Breast epithelium (tissue), 3 donors: ENCODE measurements at regions not wholly inside any gene's neighbourhood (a gene's known extent, or its start where the extent isn't known, plus 50 kb on each side); places are given as distances from the start of the nearest gene placed in this dataset.

Source experiments
- CTCF ChIP-seq, 3 donors: fragments of 450-650 bp; IDR thresholded peaks; one replicate each; pipeline ENCODE4 v1.5.1; 2016 to 2017; ENCODE audit warnings: antibody characterized with exemption in 3 of 3, mild to moderate bottlenecking in 3 of 3, moderate library complexity in 3 of 3
- POLR2A ChIP-seq: fragments of 450-650 bp; IDR thresholded peaks from one replicate; pipeline ENCODE4 v1.6.1; 2016; ENCODE audit warnings: antibody characterized with exemption, mild to moderate bottlenecking, moderate library complexity
- POLR2AphosphoS5 ChIP-seq, 3 donors: sonication (generic); formaldehyde crosslinking; IDR thresholded peaks; one replicate each; pipeline ENCODE4 v1.6.1; 2017; ENCODE audit warnings: antibody characterized with exemption in 3 of 3

- TF ChIP-seq CTCF (IDR thresholded peaks at IDR 0.05): no peak
- no peak for TF ChIP-seq POLR2A
- no peak for TF ChIP-seq POLR2AphosphoS5 (IDR thresholded peaks at IDR 0.05)
Measured at GRCh38 chr18:56296381-56296780, 342.0 kb downstream of the TXNL1 start.
